PC-3 (cell line): ENCODE measurements at regions not wholly inside any gene's neighbourhood (a gene's known extent, or its start where the extent isn't known, plus 50 kb on each side); places are given as distances from the start of the nearest gene placed in this dataset.

Experiments used
- ATAC-seq: fragments of 200-7000 bp; cut with Tn5 transposase; 2 replicates; pipeline ENCODE4 v1.9.1; 2020; ENCODE audit warnings: mild to moderate bottlenecking, moderate library complexity
- BruUV-seq: library from RNA; stranded (reverse); fragments of 400-500 nt; replicated peaks from 2 replicates; lab custom pipeline; 2021; lab: Mats Ljungman, UMichigan
- CTCF ChIA-PET: fragments of 300-600 bp; sonication (Branson Sonifier 250); formaldehyde crosslinking; loops from one replicate; lab custom pipeline; 2022; ENCODE audit warnings: antibody characterized with exemption; lab: Charles Lee
- POLR2A ChIA-PET: fragments of 300-600 bp; sonication (Branson Sonifier 250); formaldehyde crosslinking; loops from one replicate; lab custom pipeline; 2022; ENCODE audit warnings: antibody characterized with exemption; ENCODE audit not compliant: unreplicated experiment; lab: Charles Lee
- DNase-seq: peaks from one replicate; pipeline ENCODE4 v3.0.0-alpha.2; 2015
- H2AFZ ChIP-seq: fragments of 300-600 bp; sonication (generic); 2 replicates; pipeline ENCODE4 v1.6.0; 2016; ENCODE audit warnings: antibody characterized with exemption, low read length
- H3F3A ChIP-seq: fragments of 300-600 bp; sonication (generic); one replicate; pipeline ENCODE4 v1.6.0; 2017; ENCODE audit warnings: antibody characterized with exemption, low read length, control low read depth, mild to moderate bottlenecking; ENCODE audit not compliant: unreplicated experiment
- H3K27ac ChIP-seq: fragments of 300-600 bp; sonication (generic); 2 replicates; pipeline ENCODE4 v1.5.1; 2016; ENCODE audit warnings: mild to moderate bottlenecking, low read length
- H3K27me3 ChIP-seq: fragments of 300-600 bp; sonication (generic); 2 replicates; pipeline ENCODE4 v1.6.1; 2016; ENCODE audit warnings: low read length, mixed read lengths
- H3K36me3 ChIP-seq: fragments of 300-600 bp; sonication (generic); 2 replicates; pipeline ENCODE4 v1.6.1; 2016; ENCODE audit warnings: low read depth, mixed run types, low read length, mixed read lengths
- H3K4me1 ChIP-seq: fragments of 300-600 bp; sonication (generic); 2 replicates; pipeline ENCODE4 v1.5.1; 2016; ENCODE audit warnings: low read length; ENCODE audit not compliant: insufficient read depth
- H3K4me2 ChIP-seq: fragments of 300-600 bp; sonication (generic); 2 replicates; pipeline ENCODE4 v1.6.0; 2016; ENCODE audit warnings: low read length
- H3K4me3 ChIP-seq: fragments of 300-600 bp; sonication (generic); 2 replicates; pipeline ENCODE4 v1.5.1; 2016; ENCODE audit warnings: mild to moderate bottlenecking, low read length, mixed read lengths
- H3K79me2 ChIP-seq: fragments of 300-600 bp; sonication (generic); 2 replicates; pipeline ENCODE4 v1.6.1; 2017; ENCODE audit warnings: low read length, mixed read lengths
- H3K9ac ChIP-seq: fragments of 300-600 bp; sonication (generic); 2 replicates; pipeline ENCODE4 v1.6.0; 2016; ENCODE audit warnings: mild to moderate bottlenecking, low read length
- H3K9me2 ChIP-seq: fragments of 300-600 bp; sonication (generic); replicated peaks from 2 replicates; pipeline ENCODE4 v1.6.1; 2016; ENCODE audit warnings: mixed run types, low read length, mixed read lengths
- H3K9me3 ChIP-seq: fragments of 300-600 bp; sonication (generic); 2 replicates; pipeline ENCODE4 v1.6.1; 2016; ENCODE audit warnings: low read length, mixed read lengths
- H4K20me1 ChIP-seq: fragments of 300-600 bp; sonication (generic); 2 replicates; pipeline ENCODE4 v1.6.1; 2016; ENCODE audit warnings: low read length, mixed read lengths
- CTCF ChIP-seq: fragments of 300-600 bp; sonication (generic); conservative IDR thresholded peaks from 2 replicates; pipeline ENCODE4 v1.5.1; 2017; ENCODE audit warnings: antibody characterized with exemption, low read depth, mild to moderate bottlenecking, low read length
- EZH2 ChIP-seq: fragments of 300-600 bp; sonication (generic); IDR thresholded peaks from one replicate; pipeline ENCODE4 v1.6.1; 2017; ENCODE audit warnings: antibody characterized with exemption, mild to moderate bottlenecking, low read length; ENCODE audit not compliant: unreplicated experiment
- EZH2phosphoT487 ChIP-seq: fragments of 300-600 bp; sonication (generic); IDR thresholded peaks from 2 replicates; pipeline ENCODE4 v1.6.1; 2018; ENCODE audit warnings: mild to moderate bottlenecking, antibody characterized with exemption, low read length, borderline replicate concordance
- intact Hi-C: fragments of 100-400 bp; cut with micrococcal nuclease; formaldehyde crosslinking; loops from 2 replicates; pipeline ENCODE4 v1.9.0; 2023

- POLR2A ChIA-PET: no interaction called here
Observed at GRCh38 chr2:21910832-21911507, 787.2 kb downstream of the TDRD15 start.

GRCh38 chr2:21912405-21912804, 788.6 kb downstream of the TDRD15 start:
- Histone ChIP-seq H2AFZ (no peak overlapping the region), H3K27ac (no peak overlapping the region), H4K20me1 (no peaks in the 10 kb centered on the region), H3K79me2 (no peaks in the 10 kb centered on the region), H3K36me3 (no peaks in the 10 kb centered on the region), H3K9me2 (no peaks in the 10 kb centered on the region), H3K27me3 (no peaks in the 10 kb centered on the region), H3K4me3 (no peak overlapping the region), H3K9me3 (0 out of 2 replicates have a peak, but pooled peaks cover 3% of the 10 kb centered on the region), H3F3A (no peaks in the 10 kb centered on the region), H3K9ac (no peak overlapping the region), H3K4me1 (no peaks in the 10 kb centered on the region), H3K4me2 (no peak overlapping the region)
- TF ChIP-seq CTCF: no peak
- no peak for TF ChIP-seq EZH2phosphoT487
- no peak for TF ChIP-seq EZH2
- no TSS peak for BruUV-seq
- ATAC-seq (no peak), DNase-seq (no peak)
- ChIA-PET POLR2A (no interaction called here), CTCF (no interaction called here)
- intact Hi-C loops: no loop called here

More at GRCh38 chr2:21910832-21911507, 787.2 kb downstream of the TDRD15 start:
- H3K9me3 ChIP-seq: 0 out of 2 replicates have a peak, but pooled peaks cover 3% of the 10 kb centered on the region
- H3K36me3 ChIP-seq: no peaks in the 10 kb centered on the region
- no peaks in the 10 kb centered on the region for H3K9me2 ChIP-seq
- no peaks in the 10 kb centered on the region for H3K79me2 ChIP-seq
- no peak overlapping the region for H3K9ac ChIP-seq
- no peaks in the 10 kb centered on the region for H4K20me1 ChIP-seq
- no peak for TF ChIP-seq CTCF
- no peak for TF ChIP-seq EZH2
- TF ChIP-seq EZH2phosphoT487: no peak
- H2AFZ ChIP-seq: no peak overlapping the region
- no peaks in the 10 kb centered on the region for H3K27me3 ChIP-seq
- H3K4me3 ChIP-seq: no peak overlapping the region
- no peak for DNase-seq
- CTCF ChIA-PET: no interaction called here
- no peak for ATAC-seq
- no peaks in the 10 kb centered on the region for H3F3A ChIP-seq
- BruUV-seq: no TSS peak
- H3K4me2 ChIP-seq: no peak overlapping the region
- intact Hi-C loops: no loop called here
- no peak overlapping the region for H3K27ac ChIP-seq
- no peaks in the 10 kb centered on the region for H3K4me1 ChIP-seq

GRCh38 chr2:21915201-21915600, 791.4 kb downstream of the TDRD15 start:
- no TSS peak for BruUV-seq
- DNase-seq: no peak
- CTCF ChIA-PET: no interaction called here

More at GRCh38 chr2:21915201-21915600, 791.4 kb downstream of the TDRD15 start:
- Histone ChIP-seq H3K4me3 (no peak overlapping the region), H3K4me1 (no peaks in the 10 kb centered on the region), H3K9me2 (no peaks in the 10 kb centered on the region), H4K20me1 (no peaks in the 10 kb centered on the region), H3F3A (no peaks in the 10 kb centered on the region), H3K36me3 (no peaks in the 10 kb centered on the region), H3K9ac (no peak overlapping the region), H3K79me2 (no peaks in the 10 kb centered on the region), H3K27me3 (no peaks in the 10 kb centered on the region), H3K4me2 (no peak overlapping the region), H3K27ac (no peak overlapping the region), H2AFZ (no peak overlapping the region), H3K9me3 (0 out of 2 replicates have a peak, but pooled peaks cover 3% of the 10 kb centered on the region)
- POLR2A ChIA-PET: no interaction called here
- intact Hi-C loops: no loop called here
- no peak for ATAC-seq
- TF ChIP-seq EZH2phosphoT487 (no peak), CTCF (no peak), EZH2 (no peak)
